ENCODE measurements at regions not wholly inside any gene's neighbourhood (a gene's known extent, or its start where the extent isn't known, plus 50 kb on each side); places are given as distances from the start of the nearest gene placed in this dataset.
"Not testable (repeated sequence)": the region's sequence is repeated elsewhere in the genome, so short reads cannot be mapped to it uniquely, and the experiment has no call there.

GRCh38 chr10:91096274-91096673 is 124.2 kb upstream of the PCGF5 start:
- Histone ChIP-seq H3K27ac (ENCODE audit: low read depth in 1 of 2, low read length in 2 of 2) (no peak overlapping the region), H3K4me3 (ENCODE audit: low read depth in 1 of 3, low read length in 3 of 3) (no peak overlapping the region), H3K27me3 (ENCODE audit: control insufficient read depth in 4 of 4, insufficient read depth in 4 of 4, low read length in 3 of 4) (no peaks in the 10 kb centered on the region), H3K4me1 (ENCODE audit: control insufficient read depth in 4 of 4, insufficient read depth in 4 of 4, low read length in 3 of 4) (peaks cover 0 to 9% (median 4%) of the 10 kb centered on the region in 4 donors), H3K36me3 (ENCODE audit: control insufficient read depth in 4 of 4, insufficient read depth in 3 of 4, low read depth in 1 of 4, low read length in 3 of 4) (no peaks in the 10 kb centered on the region), H3K9me3 (ENCODE audit: control insufficient read depth in 4 of 4, low read length in 3 of 4) (peaks cover 0 to 10% (median under 1%) of the 10 kb centered on the region in 4 donors), H3K9ac (ENCODE audit: low read depth in 1 of 2, low read length in 2 of 2) (no peak overlapping the region)
- no peak for TF ChIP-seq MAX (IDR thresholded peaks at IDR 0.05)
- TF ChIP-seq TAF1 (conservative IDR thresholded peaks at IDR 0.05) = no peak
- no peak for TF ChIP-seq FOXA2 (IDR thresholded peaks at IDR 0.05)
- TF ChIP-seq, protein P1, sequence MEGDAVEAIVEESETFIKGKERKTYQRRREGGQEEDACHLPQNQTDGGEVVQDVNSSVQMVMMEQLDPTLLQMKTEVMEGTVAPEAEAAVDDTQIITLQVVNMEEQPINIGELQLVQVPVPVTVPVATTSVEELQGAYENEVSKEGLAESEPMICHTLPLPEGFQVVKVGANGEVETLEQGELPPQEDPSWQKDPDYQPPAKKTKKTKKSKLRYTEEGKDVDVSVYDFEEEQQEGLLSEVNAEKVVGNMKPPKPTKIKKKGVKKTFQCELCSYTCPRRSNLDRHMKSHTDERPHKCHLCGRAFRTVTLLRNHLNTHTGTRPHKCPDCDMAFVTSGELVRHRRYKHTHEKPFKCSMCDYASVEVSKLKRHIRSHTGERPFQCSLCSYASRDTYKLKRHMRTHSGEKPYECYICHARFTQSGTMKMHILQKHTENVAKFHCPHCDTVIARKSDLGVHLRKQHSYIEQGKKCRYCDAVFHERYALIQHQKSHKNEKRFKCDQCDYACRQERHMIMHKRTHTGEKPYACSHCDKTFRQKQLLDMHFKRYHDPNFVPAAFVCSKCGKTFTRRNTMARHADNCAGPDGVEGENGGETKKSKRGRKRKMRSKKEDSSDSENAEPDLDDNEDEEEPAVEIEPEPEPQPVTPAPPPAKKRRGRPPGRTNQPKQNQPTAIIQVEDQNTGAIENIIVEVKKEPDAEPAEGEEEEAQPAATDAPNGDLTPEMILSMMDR (IDR thresholded peaks at IDR 0.05; ENCODE audit: low read depth, low read length, missing input control) = no peak
- no peak for TF ChIP-seq SP1 (IDR thresholded peaks at IDR 0.05)
- no peak for DNase-seq (ENCODE audit: low spot score)
- 67% methylated on average over 3 of the region's 3 CpGs for WGBS

GRCh38 chr10:91097313-91097712 is 123.2 kb upstream of the PCGF5 start:
- no peaks in the 10 kb centered on the region for H3K36me3 ChIP-seq (ENCODE audit: control insufficient read depth in 4 of 4, insufficient read depth in 3 of 4, low read depth in 1 of 4, low read length in 3 of 4)
- peaks cover 0 to 1% (median 0%) of the 10 kb centered on the region in 4 donors for H3K4me1 ChIP-seq (ENCODE audit: control insufficient read depth in 4 of 4, insufficient read depth in 4 of 4, low read length in 3 of 4)
- H3K27ac ChIP-seq (ENCODE audit: low read depth in 1 of 2, low read length in 2 of 2) = no peak overlapping the region
- DNase-seq (ENCODE audit: low spot score) = no peak
- H3K9ac ChIP-seq (ENCODE audit: low read depth in 1 of 2, low read length in 2 of 2) = no peak overlapping the region
- H3K4me3 ChIP-seq (ENCODE audit: low read depth in 1 of 3, low read length in 3 of 3) = no peak overlapping the region
- no peaks in the 10 kb centered on the region for H3K27me3 ChIP-seq (ENCODE audit: control insufficient read depth in 4 of 4, insufficient read depth in 4 of 4, low read length in 3 of 4)
- H3K9me3 ChIP-seq (ENCODE audit: control insufficient read depth in 4 of 4, low read length in 3 of 4) = peaks cover 0 to 10% (median under 1%) of the 10 kb centered on the region in 4 donors
- no peak for TF ChIP-seq MAX (IDR thresholded peaks at IDR 0.05)
- TF ChIP-seq JUND (IDR thresholded peaks at IDR 0.05) = no peak
- TF ChIP-seq REST (IDR thresholded peaks at IDR 0.05) = no peak

- not testable (repeated sequence) for H3K27ac ChIP-seq (ENCODE audit: low read depth in 1 of 2, low read length in 2 of 2); H3K36me3 ChIP-seq (ENCODE audit: control insufficient read depth in 4 of 4, insufficient read depth in 3 of 4, low read depth in 1 of 4, low read length in 3 of 4); DNase-seq (ENCODE audit: low spot score); H3K9ac ChIP-seq (ENCODE audit: low read depth in 1 of 2, low read length in 2 of 2); H3K27me3 ChIP-seq (ENCODE audit: control insufficient read depth in 4 of 4, insufficient read depth in 4 of 4, low read length in 3 of 4); H3K4me1 ChIP-seq (ENCODE audit: control insufficient read depth in 4 of 4, insufficient read depth in 4 of 4, low read length in 3 of 4); H3K4me3 ChIP-seq (ENCODE audit: low read depth in 1 of 3, low read length in 3 of 3)
- peaks cover 0 to 10% (median under 1%) of the 10 kb centered on the region in 4 donors for H3K9me3 ChIP-seq (ENCODE audit: control insufficient read depth in 4 of 4, low read length in 3 of 4)
- WGBS = 98% methylated on average over 2 of the region's 2 CpGs
These were observed 122.4 kb upstream of the PCGF5 start for GRCh38 chr10:91098021-91098420.
